HG03575 (cell line): ENCODE measurements at regions not wholly inside any gene's neighbourhood (a gene's known extent, or its start where the extent isn't known, plus 50 kb on each side); places are given as distances from the start of the nearest gene placed in this dataset.
"Not testable (repeated sequence)": the region's sequence is repeated elsewhere in the genome, so short reads cannot be mapped to it uniquely, and the experiment has no call there.

Experiments
- ATAC-seq: cut with Tn5 transposase; IDR thresholded peaks from one replicate; pipeline ENCODE4 v1.9.1; 2021; ENCODE audit not compliant: unreplicated experiment, insufficient number of reproducible peaks, low FRiP score; ENCODE audit errors: extremely low read depth

DNA sequence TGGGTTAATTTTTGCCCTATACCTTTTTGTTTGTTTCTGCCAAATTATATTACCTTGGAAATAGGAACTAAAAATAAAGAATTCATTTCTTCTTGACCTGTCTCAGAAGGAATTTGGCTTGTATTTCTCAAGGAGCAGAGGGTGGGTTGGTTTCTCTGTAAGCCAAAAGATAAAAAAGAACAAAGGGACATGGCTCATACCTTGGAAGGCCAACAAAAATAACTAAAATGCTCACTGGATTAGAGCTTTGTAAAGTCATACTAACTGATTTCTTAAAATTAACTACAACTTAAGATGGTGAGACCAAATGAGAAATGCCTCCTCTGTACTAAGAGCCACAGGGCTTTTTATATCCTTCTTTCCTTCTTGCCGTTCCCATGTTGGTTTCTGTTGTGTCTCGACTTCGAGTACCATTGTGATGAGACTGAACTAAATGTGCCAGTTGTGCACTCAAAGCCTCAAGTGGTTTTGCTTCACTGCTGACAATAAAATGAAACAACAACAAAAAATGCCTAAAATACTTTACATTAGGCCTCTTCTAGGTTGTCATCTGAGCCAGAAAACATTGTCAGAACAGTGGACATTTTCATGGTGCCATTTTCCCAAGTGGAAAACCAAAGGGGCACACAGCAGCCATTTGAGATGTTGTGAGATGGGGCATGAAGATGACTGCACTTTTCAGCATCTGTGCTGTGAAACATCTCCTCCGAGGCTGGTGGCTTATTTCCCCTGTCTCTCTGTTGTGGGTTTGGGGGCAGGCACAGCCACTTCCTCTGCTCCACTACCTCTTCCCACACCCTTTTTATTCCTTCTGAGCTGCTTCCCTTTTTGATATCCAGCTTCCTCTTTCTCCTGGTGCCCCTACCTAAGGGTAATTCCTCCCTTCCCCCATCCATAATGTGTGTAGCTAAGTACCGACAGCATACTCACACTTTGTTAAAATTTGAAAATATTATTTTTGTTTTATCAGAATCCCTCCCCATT, 51.8 kb upstream of the AGR3 start:
- ATAC-seq, result no peak

DNA sequence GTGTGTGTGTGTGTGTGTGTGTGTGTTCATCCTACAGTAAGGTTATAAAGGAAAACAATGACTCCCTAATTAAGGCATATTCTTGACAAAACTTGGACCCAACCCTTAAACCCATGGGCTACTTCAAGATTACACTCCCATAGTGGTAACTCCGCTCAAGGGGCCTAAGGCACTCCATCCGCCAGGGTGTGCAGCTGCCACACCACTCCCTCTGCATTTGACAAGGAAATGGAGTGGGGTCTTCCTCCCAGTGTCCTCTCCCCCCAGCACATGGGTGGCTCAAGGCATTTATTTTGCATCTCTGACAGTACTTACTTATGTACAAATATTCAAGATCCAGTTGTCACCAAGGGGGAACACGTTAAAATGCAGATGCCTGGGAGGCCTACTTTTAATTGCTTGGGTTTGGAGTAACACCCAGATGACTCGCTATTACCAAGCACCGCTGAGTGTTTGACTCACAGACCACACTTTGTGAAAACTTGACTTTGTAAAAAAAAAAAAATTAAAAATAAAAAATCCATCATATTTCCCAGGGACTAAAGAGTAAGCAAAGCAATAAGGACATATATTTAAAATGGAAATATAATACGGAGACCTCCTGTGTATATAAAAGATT, 53.0 kb upstream of the AGR3 start:
- no peak for ATAC-seq

DNA sequence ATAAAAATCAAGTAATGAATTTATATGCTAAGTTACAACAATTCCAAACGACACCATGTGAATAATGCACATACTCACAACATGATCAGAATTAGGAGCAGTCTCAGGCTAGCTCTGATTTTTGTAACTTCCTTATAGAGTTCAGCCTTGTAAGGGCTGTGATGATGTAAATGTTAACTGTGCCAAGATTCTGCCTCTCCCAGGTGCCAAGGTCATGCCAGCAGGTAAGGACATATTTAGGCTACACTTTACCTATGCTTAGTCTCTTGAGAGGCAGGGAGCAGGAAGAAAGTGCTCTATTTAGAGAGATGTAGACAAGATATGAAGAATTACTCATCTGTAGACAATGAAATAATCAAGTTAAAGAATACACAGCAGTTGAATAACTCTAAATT, 53.6 kb upstream of the AGR3 start:
- no peak for ATAC-seq

DNA sequence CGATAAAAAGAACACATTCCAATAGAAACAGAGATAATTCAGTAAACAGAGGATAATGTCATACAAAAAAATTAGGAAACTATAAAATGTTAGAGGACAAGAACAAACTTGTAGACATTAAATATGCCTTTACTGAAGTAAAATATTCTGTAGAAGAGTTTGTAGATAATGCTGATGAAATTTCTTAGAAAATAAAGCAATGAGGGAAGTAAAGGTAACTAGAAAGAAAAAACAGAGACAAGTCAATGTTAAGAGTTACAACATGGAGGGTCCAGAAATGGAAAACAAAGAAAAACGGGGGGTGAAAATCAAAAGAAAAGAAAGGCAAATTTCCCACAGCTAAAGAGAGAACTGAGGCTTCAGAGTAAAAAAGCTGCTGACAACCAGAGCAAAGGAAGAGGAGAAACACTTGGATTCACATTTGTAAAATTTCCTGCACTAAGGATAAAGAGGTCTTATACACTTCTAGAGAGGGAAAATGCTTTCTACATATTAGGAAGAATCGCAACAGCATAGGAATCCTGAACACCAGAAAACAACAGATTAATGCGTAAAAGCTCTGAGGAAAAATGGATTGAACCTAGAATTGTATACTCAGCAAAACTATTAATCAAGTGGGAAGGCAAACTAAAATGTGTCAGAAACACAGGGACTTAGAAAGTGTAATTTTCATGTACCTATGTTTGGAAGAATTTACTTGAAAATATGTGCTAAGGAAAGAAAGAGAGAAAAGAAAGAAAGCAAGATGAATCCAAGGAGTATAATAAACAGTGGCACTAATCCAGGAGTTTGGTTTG, 55.0 kb upstream of the AGR3 start:
- no peak for ATAC-seq

DNA sequence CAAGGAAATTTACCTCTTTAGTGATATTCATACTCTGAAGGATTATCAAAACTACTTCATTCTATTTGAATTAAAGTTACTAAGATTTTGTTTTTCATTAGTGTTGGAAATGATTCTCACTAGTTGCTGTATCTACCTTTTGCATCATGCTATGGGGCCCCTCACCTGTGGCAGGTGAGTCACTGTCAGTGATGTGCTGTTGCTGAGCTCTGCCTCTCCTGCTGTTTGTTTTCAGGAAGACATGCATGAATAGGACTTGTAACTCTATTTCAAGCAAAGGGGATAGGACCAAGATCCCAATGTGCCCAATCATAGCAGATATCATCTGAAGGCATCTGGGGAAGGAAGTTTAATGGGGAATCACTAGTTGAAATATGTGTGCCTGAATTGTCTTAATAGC, 57.4 kb upstream of the AGR3 start:
- ATAC-seq, result no peak

DNA sequence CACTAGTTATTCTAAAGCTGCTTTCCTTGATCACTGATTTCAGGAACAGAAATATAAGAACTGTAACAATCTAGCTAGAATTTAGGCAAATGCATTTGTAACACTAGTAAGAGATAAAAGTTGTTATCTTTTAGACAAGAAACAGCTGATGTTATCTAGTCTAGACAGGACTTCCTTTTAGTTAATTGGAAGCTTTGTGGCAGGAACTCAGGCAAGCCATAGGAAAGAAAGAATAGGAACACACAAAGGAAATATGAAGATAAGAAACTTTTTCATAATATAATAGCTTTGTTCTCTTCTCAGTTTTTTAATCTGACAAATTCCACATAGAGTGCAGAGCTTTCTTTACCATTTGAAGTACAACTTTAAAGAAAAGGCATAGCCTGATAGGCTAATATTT, 59.0 kb upstream of the AGR3 start:
- no peak for ATAC-seq

DNA sequence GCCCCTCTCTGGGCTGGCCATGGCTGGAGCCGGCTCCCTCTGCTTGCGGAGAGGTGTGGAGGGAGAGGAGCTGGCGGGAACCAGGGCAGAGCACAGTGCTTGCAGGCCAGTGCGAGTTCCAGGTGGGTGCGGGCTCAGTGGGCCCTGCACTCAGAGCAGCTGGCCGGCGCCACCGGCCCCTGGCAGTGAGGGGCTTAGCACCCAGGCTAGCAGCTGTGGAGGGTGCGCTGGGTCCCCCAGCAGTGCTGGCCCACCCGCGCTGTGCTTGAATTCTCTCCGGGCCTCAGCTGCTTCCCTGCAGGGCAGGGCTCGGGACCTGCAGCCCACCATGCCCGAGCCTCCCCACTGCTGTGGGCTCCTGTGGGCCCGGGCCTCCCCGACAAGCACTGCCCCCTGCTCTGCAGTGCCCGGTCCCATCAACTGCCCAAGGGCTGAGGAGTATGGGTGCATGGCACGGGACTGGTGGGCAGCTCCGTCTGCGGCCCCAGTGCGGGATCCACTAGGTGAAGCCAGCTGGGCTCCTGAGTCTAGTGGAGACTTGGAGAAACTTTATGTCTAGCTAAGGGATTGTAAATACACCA, 61.2 kb upstream of the AGR3 start:
- no peak for ATAC-seq

DNA sequence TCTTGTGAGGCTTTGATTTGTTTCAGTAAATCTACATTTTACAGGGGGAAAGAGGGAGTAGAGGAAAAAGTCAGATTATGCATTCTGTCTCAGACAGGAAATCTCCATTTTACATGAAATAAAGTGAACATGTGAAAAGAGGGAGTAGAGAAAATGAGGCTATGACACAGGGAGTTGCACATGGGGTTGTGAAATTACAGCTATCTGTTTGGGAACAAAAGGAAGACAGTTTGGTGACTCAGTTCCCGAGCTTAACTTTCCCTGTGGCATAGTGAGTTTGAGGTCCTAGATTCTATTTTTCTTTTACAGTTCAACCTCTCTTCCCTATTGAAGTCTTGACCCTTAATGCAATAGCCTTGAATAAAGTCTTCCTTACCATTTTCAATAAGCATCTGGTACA, 63.2 kb upstream of the AGR3 start:
- no peak for ATAC-seq

DNA sequence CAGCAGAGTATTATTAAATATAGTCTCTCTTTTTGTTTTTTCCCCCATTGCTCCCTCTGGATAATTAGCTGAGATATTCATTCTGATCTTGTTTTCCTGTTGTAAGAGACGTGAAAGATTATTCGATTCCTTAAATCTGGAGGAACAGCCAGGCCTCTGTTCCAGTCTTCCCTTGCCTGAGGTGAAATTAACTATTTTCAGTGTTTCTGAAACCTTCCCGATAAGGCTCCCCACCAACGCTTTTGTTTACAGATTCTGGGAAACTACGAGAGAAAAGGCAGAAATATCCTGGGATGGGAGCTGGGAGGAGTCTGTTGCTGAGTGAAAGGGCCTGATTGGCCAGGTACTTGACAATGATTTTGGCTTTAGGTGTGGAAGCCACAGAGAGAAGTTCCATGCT, 63.6 kb upstream of the AGR3 start:
- no peak for ATAC-seq

DNA sequence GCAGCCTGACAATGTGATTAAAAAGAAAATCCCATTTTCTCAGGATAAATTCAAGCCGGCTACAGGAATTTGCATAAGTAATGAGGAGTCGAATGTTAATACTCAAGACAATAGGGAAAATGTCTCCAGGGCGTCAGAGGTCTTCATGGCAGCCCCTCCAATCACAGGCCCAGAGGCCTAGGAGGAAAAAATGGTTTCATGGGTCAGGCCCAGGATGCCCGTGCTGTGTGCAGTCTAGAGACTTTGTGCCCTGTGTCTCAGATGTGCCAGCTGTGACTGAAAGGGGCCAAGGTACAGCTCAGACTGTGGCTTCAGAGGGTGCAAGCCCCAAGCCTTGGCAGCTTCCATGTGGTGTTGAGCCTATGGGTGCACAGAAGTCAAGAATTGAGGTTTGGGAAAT, 66.3 kb upstream of the AGR3 start:
- ATAC-seq, result not testable (repeated sequence)

DNA sequence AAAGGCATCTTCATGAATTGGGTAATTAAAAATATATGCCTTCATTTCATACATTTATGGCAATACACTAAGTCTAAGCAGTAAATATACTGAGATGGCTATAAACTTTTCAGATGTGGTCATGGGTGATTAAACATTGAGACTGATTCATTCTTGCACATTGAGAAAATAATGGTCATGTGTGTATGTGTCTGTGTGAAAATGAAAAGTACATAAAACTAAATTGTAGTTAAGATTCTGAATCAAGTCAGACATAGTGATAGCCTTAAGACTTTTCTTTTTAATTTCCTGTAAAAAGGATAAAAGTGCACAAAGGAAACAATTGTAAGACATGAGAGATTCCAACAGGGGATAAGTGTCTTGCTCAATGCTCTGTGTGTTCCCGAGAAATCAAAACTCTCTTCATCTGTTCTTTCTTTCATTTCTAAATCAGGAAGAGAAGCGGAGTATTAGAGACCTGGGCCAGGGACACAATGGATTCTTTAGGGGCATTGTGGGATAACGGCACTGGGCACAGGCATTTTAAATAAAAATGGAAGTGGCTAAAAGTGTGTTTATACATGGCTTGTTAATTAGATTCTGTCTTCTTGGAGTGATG, 69.8 kb upstream of the AGR3 start:
- ATAC-seq, result no peak

DNA sequence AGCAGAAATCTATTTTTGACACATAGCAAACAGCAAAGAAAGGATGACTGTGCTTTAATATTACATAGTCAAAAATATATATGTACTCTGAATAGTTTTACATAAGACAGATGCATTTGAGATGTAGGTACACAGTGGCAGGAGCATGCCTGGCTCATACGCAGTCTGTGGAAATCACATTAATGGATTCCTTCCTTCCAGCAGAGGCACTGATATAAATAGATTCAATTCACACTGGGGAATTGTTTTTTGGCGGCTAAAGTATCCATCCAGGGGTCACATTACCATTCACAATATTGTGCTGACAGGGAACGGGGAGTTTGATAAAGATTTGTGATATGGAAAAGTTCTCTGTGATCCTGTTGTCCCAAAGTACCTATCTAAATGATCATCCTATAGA, 72.5 kb upstream of the AGR3 start:
- no peak for ATAC-seq

DNA sequence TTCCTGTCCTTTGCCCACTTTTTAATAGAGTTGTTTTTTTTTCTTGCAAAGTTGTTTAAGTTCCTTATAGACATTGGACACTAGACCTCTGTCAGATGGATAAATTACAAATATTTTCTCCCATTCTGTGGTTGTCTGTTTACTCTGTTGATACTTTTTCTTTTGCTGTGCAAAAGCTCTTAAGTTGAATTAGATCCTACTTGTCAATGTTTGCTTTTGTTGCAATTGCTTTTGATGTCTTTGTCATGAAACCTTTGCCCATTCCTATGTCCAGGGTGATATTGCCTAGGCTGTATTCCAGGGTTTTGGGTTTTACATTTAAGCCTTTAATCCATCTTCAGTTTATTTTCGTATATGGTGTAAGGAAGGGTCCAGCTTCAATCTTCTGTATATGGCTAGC, 76.9 kb upstream of the AGR3 start:
- ATAC-seq, result no peak

DNA sequence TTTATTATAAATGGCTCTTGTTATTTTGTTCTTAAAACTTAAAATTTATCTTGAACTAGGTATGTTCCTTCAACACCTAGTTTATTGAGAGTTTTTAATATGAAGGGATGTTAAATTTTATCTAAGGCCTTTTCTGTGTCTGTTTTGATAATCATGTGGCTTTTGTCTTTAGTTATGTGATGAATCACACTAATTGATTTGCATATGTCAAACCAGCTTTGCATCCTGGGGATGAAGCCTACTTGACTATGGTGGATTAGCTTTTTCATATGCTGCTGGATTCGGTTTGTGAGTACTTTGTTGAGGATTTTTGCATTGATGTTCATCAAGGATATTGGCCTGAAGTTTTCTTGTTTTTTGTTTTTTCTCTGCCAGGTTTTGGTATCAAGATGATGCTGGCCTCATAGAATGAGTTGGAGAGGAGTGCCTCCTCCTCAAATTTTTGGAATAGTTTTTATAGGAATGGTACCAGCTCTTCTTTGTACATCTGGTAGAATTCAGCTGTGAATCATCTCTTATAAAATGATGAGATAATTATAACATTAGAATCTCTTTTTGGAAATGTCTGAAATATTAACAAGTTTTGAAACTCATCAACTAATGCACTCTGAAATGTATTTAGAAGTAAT, 78.7 kb upstream of the AGR3 start:
- no peak for ATAC-seq

DNA sequence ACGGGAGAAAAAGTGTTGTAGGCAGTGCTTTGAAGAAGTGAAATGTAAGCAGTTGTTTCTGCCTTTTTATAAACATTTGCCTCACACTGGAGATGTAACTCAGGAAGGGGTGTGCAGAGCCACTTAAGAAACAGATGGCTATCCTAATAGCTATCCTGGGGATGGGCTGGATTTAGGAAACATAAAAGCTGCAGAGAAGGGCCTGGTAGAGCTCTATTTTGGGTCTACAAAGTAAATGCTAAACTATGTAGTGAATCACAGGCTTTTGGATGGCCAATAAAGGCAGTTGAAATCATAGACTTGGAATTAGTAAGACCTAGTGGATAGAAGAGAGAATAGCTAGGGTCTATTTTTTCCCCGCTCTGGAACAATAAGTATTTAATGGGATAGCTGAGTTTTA, 79.9 kb upstream of the AGR3 start:
- no peak for ATAC-seq

DNA sequence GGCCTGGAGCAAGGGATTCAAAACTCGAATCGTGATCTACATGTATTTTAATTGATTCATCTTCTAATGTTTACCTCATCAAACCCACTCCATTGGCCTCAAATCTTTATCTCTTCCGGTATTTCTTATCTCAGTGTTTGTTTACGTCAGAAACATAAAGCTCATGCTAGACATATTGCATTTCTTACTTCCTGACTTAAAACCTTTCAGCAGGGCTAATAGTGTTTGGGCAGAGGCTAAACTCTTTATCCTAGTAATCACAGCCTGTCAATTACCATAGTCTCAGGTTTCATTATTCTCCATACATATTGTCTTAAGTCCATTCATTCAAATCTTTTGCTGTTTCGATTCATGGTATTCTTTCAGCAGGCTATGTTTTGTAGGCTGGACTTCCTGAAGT, 81.3 kb upstream of the AGR3 start:
- ATAC-seq, result no peak

DNA sequence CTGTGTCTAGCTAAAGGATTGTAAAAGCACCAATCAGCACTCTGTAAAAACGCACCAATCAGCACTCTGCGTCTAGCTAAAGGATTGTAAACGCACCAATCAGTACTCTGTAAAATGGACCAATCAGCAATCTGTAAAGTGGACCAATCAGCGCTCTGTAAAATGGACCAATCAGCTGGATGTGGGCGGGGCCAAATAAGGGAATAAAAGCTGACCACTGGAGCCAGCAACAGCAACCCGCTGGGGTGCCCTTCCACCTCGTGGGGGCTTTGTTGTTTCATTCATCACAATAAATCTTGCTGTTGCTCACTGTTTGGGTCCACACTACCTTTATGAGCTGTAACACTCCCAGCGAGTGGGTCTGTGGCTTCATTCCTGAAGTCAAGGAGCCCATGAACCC, 83.9 kb upstream of the AGR3 start:
- ATAC-seq, result not testable (repeated sequence)

DNA sequence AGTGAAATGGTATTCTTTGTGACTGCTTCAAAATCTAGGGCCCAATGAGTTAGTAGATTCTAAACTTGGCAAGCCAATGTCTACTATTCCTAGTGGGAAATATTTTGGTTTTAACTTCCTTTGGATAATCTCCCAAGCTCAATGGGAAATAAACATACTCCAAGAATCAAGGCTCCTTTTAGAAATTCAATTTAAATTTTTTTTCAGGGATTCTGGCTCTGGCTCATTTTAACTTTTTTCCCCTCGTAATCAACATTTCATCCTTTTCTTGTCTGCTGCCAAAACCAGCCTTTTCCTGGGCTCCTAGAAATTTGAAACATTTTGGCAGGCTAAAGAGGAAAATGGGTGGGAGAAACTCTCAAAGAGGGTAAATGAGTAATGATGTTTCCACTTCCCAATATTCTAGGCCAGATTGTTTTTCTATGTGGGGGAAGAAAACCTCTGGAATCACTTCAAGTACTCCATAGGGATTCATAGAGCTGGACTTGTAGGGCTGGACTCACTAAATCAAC, 85.6 kb upstream of the AGR3 start:
- no peak for ATAC-seq
